HEK293 (cell line): ENCODE measurements at regions not wholly inside any gene's neighbourhood (a gene's known extent, or its start where the extent isn't known, plus 50 kb on each side); places are given as distances from the start of the nearest gene placed in this dataset.

Experiments
- CTCF ChIA-PET: fragments of 350-600 bp; formaldehyde crosslinking; extraction: SDS; loops from one replicate; lab custom pipeline; 2021; ENCODE audit warnings: antibody characterized with exemption; lab: Yijun Ruan, JAX
- POLR2A ChIA-PET: fragments of 300-600 bp; formaldehyde crosslinking; extraction: SDS; loops from one replicate; lab custom pipeline; 2020; ENCODE audit warnings: antibody characterized with exemption, inconsistent platforms; lab: Yijun Ruan, JAX
- H3K27ac ChIP-seq: fragments of 200-500 bp; sonication (Bioruptor generic); 2 replicates; pipeline ENCODE4 v1.5.1; 2014; ENCODE audit warnings: low read depth, low read length, control low read depth, inconsistent platforms; ENCODE audit errors: extremely low read depth
- H3K36me3 ChIP-seq, 2 experiments: fragments of 200-500 bp in 1 of 2; sonication (Bioruptor generic) in 1 of 2; 1 replicate in 1 of 2; 2 replicates in 1 of 2; pipeline ENCODE4 v1.5.1; 2014 to 2017; ENCODE audit warnings: inconsistent platforms in 2 of 2, low read length in 2 of 2; ENCODE audit not compliant: control insufficient read depth in 2 of 2, insufficient read depth in 1 of 2
- H3K4me1 ChIP-seq: fragments of 200-500 bp; sonication (Bioruptor generic); 2 replicates; pipeline ENCODE4 v1.5.1; 2014; ENCODE audit warnings: mild to moderate bottlenecking, low read length, inconsistent platforms; ENCODE audit not compliant: control insufficient read depth, insufficient read depth
- H3K4me3 ChIP-seq: 2 replicates; pipeline ENCODE4 v1.5.1; 2011; ENCODE audit warnings: low read depth, mild to moderate bottlenecking, control low read depth, low read length, moderate library complexity
- H3K9me3 ChIP-seq: fragments of 200-500 bp; sonication (Bioruptor generic); 2 replicates; pipeline ENCODE4 v1.5.1; 2014; ENCODE audit warnings: low read depth, low read length, inconsistent platforms; ENCODE audit not compliant: control insufficient read depth, insufficient read depth
- ELK4 ChIP-seq: IDR thresholded peaks from 2 replicates; pipeline ENCODE4 v1.6.1; 2011; ENCODE audit warnings: mild to moderate bottlenecking, low read depth, low read length, borderline replicate concordance
- INSM2 ChIP-seq: fragments of 450-650 bp; formaldehyde crosslinking; IDR thresholded peaks from 2 replicates; pipeline ENCODE4 v1.5.1; 2016; ENCODE audit warnings: missing biosample characterization, missing genetic modification characterization
- KLF9 ChIP-seq: fragments of 450-650 bp; formaldehyde crosslinking; IDR thresholded peaks from 2 replicates; pipeline ENCODE4 v1.5.1; 2016; ENCODE audit warnings: missing biosample characterization, missing genetic modification characterization, low read depth
- MZF1 ChIP-seq: fragments of 450-650 bp; formaldehyde crosslinking; IDR thresholded peaks from 2 replicates; pipeline ENCODE4 v1.5.1; 2017; ENCODE audit warnings: missing biosample characterization, missing genetic modification characterization, borderline replicate concordance
- OSR2 ChIP-seq: fragments of 450-650 bp; formaldehyde crosslinking; IDR thresholded peaks from 2 replicates; pipeline ENCODE4 v1.5.1; 2016; ENCODE audit warnings: missing biosample characterization, missing genetic modification characterization
- SP7 ChIP-seq: fragments of 450-650 bp; formaldehyde crosslinking; IDR thresholded peaks from 2 replicates; pipeline ENCODE4 v1.5.1; 2016; ENCODE audit warnings: missing biosample characterization, missing genetic modification characterization
- TCF7L2 ChIP-seq: IDR thresholded peaks from 2 replicates; pipeline ENCODE4 v1.6.1; 2011; ENCODE audit warnings: low read depth, mild to moderate bottlenecking, inconsistent platforms, low read length, moderate library complexity, borderline replicate concordance
- YY2 ChIP-seq: fragments of 450-650 bp; formaldehyde crosslinking; IDR thresholded peaks from 2 replicates; pipeline ENCODE4 v1.5.1; 2016; ENCODE audit warnings: missing biosample characterization, missing genetic modification characterization
- ZBTB6 ChIP-seq: fragments of 450-650 bp; formaldehyde crosslinking; IDR thresholded peaks from 2 replicates; pipeline ENCODE4 v1.5.1; 2017; ENCODE audit warnings: missing biosample characterization, missing genetic modification characterization
- ZFP3 ChIP-seq: fragments of 450-650 bp; formaldehyde crosslinking; IDR thresholded peaks from 2 replicates; pipeline ENCODE4 v1.5.1; 2016; ENCODE audit warnings: low read depth, missing biosample characterization, missing genetic modification characterization
- ZNF138 ChIP-seq: fragments of 450-650 bp; formaldehyde crosslinking; IDR thresholded peaks from 2 replicates; pipeline ENCODE4 v1.5.1; 2016; ENCODE audit warnings: missing biosample characterization, missing genetic modification characterization, borderline replicate concordance
- ZNF157 ChIP-seq: fragments of 450-650 bp; formaldehyde crosslinking; IDR thresholded peaks from 2 replicates; pipeline ENCODE4 v1.5.1; 2016; ENCODE audit warnings: missing biosample characterization, missing genetic modification characterization
- ZNF16 ChIP-seq: fragments of 450-650 bp; formaldehyde crosslinking; IDR thresholded peaks from 2 replicates; pipeline ENCODE4 v1.5.1; 2016; ENCODE audit warnings: low read depth, missing biosample characterization, missing genetic modification characterization
- ZNF174 ChIP-seq: fragments of 450-650 bp; formaldehyde crosslinking; IDR thresholded peaks from 2 replicates; pipeline ENCODE4 v1.5.0; 2017; ENCODE audit warnings: missing biosample characterization, mild to moderate bottlenecking, missing genetic modification characterization
- ZNF221 ChIP-seq: fragments of 450-650 bp; formaldehyde crosslinking; IDR thresholded peaks from 2 replicates; pipeline ENCODE4 v1.5.1; 2017; ENCODE audit warnings: missing biosample characterization, missing genetic modification characterization, borderline replicate concordance
- ZNF48 ChIP-seq: fragments of 450-650 bp; formaldehyde crosslinking; IDR thresholded peaks from 2 replicates; pipeline ENCODE4 v1.5.1; 2016; ENCODE audit warnings: missing biosample characterization, missing genetic modification characterization
- ZNF571 ChIP-seq: fragments of 450-650 bp; formaldehyde crosslinking; IDR thresholded peaks from 2 replicates; pipeline ENCODE4 v1.5.0; 2017; ENCODE audit warnings: missing biosample characterization, missing genetic modification characterization
- ZNF596 ChIP-seq: fragments of 450-650 bp; IDR thresholded peaks from 2 replicates; pipeline ENCODE4 v1.5.0; 2018; ENCODE audit warnings: missing biosample characterization, mild to moderate bottlenecking, missing genetic modification characterization, moderate library complexity
- ZNF776 ChIP-seq: fragments of 450-650 bp; formaldehyde crosslinking; IDR thresholded peaks from 2 replicates; pipeline ENCODE4 v1.5.0; 2017; ENCODE audit warnings: missing biosample characterization, missing genetic modification characterization, borderline replicate concordance
- ZNF785 ChIP-seq: fragments of 450-650 bp; formaldehyde crosslinking; IDR thresholded peaks from 2 replicates; pipeline ENCODE4 v1.5.1; 2016; ENCODE audit warnings: missing biosample characterization, missing genetic modification characterization
- ZNF792 ChIP-seq: fragments of 450-650 bp; formaldehyde crosslinking; IDR thresholded peaks from 2 replicates; pipeline ENCODE4 v1.5.1; 2016; ENCODE audit warnings: missing biosample characterization, missing genetic modification characterization
- ZSCAN5A ChIP-seq: fragments of 450-650 bp; formaldehyde crosslinking; IDR thresholded peaks from 2 replicates; pipeline ENCODE4 v1.5.1; 2016; ENCODE audit warnings: missing biosample characterization, missing genetic modification characterization

GRCh38 chr5:155492191-155492590 is 478.6 kb downstream of the KIF4B start:
- H3K27ac ChIP-seq = no peak overlapping the region
- H3K4me1 ChIP-seq = no peaks in the 10 kb centered on the region
- ChIA-PET CTCF (no interaction called here), POLR2A (no interaction called here)
- no peaks in the 10 kb centered on the region for H3K36me3 ChIP-seq
- TF ChIP-seq ZNF16 (tag by site-specific recombination) = no peak
- no peak for TF ChIP-seq MZF1 (tag by site-specific recombination)
- no peak for TF ChIP-seq ZNF221 (tag by site-specific recombination)
- TF ChIP-seq INSM2 (tag by site-specific recombination) = no peak
- TF ChIP-seq TCF7L2 = no peak
- TF ChIP-seq ZSCAN5A = no peak
- TF ChIP-seq ZNF785 (tag by site-specific recombination) = no peak
- TF ChIP-seq ELK4 = no peak
- no peak for TF ChIP-seq ZNF138 (tag by site-specific recombination)
- no peak for TF ChIP-seq ZBTB6 (tag by site-specific recombination)
- no peak for TF ChIP-seq ZNF792 (tag by site-specific recombination)
- TF ChIP-seq ZNF174 (tag by site-specific recombination) = no peak
- H3K4me3 ChIP-seq = no peak overlapping the region
- no peaks in the 10 kb centered on the region for H3K9me3 ChIP-seq

GRCh38 chr5:155504606-155505005 is 491.1 kb downstream of the KIF4B start:
- Histone ChIP-seq H3K36me3 (no peaks in the 10 kb centered on the region), H3K4me3 (no peak overlapping the region), H3K27ac (no peak overlapping the region), H3K4me1 (no peaks in the 10 kb centered on the region), H3K9me3 (no peaks in the 10 kb centered on the region)
- ChIA-PET CTCF (no interaction called here), POLR2A (no interaction called here)
- no peak for TF ChIP-seq ZNF596 (tag by site-specific recombination)
- TF ChIP-seq ZNF776 (tag by site-specific recombination) = no peak
- no peak for TF ChIP-seq ZNF571 (tag by site-specific recombination)
- no peak for TF ChIP-seq YY2
- no peak for TF ChIP-seq ZNF792 (tag by site-specific recombination)
- TF ChIP-seq ZNF48 = no peak
- TF ChIP-seq ZFP3 (tag by site-specific recombination) = no peak
- no peak for TF ChIP-seq OSR2 (tag by site-specific recombination)
- no peak for TF ChIP-seq SP7 (tag by site-specific recombination)
- TF ChIP-seq ZNF157 (tag by site-specific recombination) = no peak
- TF ChIP-seq KLF9 = no peak
